Prostate gland (tissue), 2 donors: ENCODE measurements at regions not wholly inside any gene's neighbourhood (a gene's known extent, or its start where the extent isn't known, plus 50 kb on each side); places are given as distances from the start of the nearest gene placed in this dataset.
"Not testable (repeated sequence)": the region's sequence is repeated elsewhere in the genome, so short reads cannot be mapped to it uniquely, and the experiment has no call there.

Experiments
- DNase-seq: peaks from one replicate; pipeline ENCODE4 v3.0.0-alpha.2; 2019; ENCODE audit warnings: low spot score
- H3K27ac ChIP-seq, 2 donors: fragments of 200-600 bp; sonication (generic); 2 replicates each; pipeline ENCODE4 v1.5.1; 2017 to 2019
- H3K27me3 ChIP-seq: fragments of 200-600 bp; sonication (generic); replicated peaks from 2 replicates; pipeline ENCODE4 v1.5.1; 2019; ENCODE audit not compliant: insufficient read depth
- H3K36me3 ChIP-seq, 2 donors: fragments of 200-600 bp; sonication (generic); 1 replicate in 1 of 2; 2 replicates in 1 of 2; pipeline versions ENCODE4 v1.5.1 to v1.8.1; 2017 to 2019
- H3K4me1 ChIP-seq: fragments of 200-600 bp; sonication (generic); replicated peaks from 2 replicates; pipeline ENCODE4 v1.5.1; 2019
- H3K4me3 ChIP-seq, 2 donors: fragments of 200-600 bp; sonication (generic); 2 replicates each; pipeline ENCODE4 v1.5.1; 2017 to 2019
- H3K9me3 ChIP-seq: fragments of 200-600 bp; sonication (generic); 2 replicates; pipeline ENCODE4 v1.5.1; 2017
- POLR2A ChIP-seq: fragments of 450-650 bp; IDR thresholded peaks from one replicate; pipeline ENCODE4 v1.6.1; 2016; ENCODE audit warnings: antibody characterized with exemption, mild to moderate bottlenecking
- POLR2AphosphoS5 ChIP-seq: sonication (generic); formaldehyde crosslinking; IDR thresholded peaks from one replicate; pipeline ENCODE4 v1.6.1; 2017; ENCODE audit warnings: antibody characterized with exemption
- WGBS: methylation state at CpG from one replicate; pipeline ENCODE4 v1.1.5; 2018; 5-methylcytosine and 5-hydroxymethylcytosine counted together
- intact Hi-C: fragments of 100-400 bp; cut with DNase I; formaldehyde crosslinking; loops from one replicate; pipeline ENCODE4 v1.14.2; 2022
- TF ChIP-seq, protein P1 (sequence below), 4 experiments: fragments of 200-600 bp in 2 of 4; fragments of 450-650 bp in 2 of 4; sonication (generic) in 2 of 4; IDR thresholded peaks; 1 replicate in 3 of 4; 2 replicates in 1 of 4; pipeline ENCODE4 v1.5.1; 2016 to 2019; ENCODE audit warnings: antibody characterized with exemption in 4 of 4, mild to moderate bottlenecking in 2 of 4, moderate library complexity in 2 of 4

DNA sequence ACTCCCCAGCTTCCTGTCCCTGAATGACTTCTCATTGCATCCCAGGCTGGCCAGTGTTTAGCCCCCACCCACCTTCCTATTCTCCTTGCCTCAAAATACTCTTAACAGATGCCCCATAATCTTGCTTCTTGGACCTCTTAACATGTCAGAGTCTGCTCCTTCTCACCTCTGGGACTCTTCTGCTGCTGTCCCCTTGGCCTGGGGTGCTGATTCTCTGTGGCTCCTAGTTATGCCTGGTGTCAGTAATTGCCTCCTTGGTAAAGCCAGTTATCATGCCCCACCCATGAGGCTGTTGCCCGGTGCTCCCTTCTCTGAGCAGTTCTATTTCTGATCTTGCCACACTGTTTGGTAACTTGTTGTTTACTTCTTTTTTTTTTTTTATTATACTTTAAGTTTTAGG is 256.8 kb downstream of the STIM2 start:
- intact Hi-C loops = no loop called here
- TF ChIP-seq, protein P1, sequence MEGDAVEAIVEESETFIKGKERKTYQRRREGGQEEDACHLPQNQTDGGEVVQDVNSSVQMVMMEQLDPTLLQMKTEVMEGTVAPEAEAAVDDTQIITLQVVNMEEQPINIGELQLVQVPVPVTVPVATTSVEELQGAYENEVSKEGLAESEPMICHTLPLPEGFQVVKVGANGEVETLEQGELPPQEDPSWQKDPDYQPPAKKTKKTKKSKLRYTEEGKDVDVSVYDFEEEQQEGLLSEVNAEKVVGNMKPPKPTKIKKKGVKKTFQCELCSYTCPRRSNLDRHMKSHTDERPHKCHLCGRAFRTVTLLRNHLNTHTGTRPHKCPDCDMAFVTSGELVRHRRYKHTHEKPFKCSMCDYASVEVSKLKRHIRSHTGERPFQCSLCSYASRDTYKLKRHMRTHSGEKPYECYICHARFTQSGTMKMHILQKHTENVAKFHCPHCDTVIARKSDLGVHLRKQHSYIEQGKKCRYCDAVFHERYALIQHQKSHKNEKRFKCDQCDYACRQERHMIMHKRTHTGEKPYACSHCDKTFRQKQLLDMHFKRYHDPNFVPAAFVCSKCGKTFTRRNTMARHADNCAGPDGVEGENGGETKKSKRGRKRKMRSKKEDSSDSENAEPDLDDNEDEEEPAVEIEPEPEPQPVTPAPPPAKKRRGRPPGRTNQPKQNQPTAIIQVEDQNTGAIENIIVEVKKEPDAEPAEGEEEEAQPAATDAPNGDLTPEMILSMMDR (IDR thresholded peaks at IDR 0.05) = no peak
- TF ChIP-seq POLR2AphosphoS5 = no peak
- TF ChIP-seq POLR2A = no peak
- 92% methylated on average over 1 of the region's 1 CpG for WGBS

DNA sequence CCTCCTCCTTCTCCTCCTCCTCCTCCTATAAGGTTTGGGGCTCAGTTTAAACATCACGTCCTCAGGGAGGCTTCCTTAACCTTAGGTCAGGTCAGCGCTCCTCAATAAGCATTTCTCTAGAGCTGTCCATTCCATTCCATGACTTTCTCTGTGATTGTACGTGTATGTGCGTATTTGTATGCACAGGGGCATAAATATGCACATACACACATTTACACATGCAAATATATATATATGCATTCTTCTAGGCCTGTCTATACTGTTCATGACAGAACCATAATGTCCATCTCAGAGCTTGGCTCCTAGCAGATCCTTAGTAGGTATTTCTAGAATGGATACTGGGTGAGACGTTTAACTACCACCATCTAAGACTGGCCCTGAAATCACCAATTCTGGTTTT is 258.6 kb downstream of the STIM2 start:
- TF ChIP-seq, protein P1 (IDR thresholded peaks at IDR 0.05) = no peak
- TF ChIP-seq POLR2A (no peak), POLR2AphosphoS5 (no peak)
- WGBS = 85% methylated on average over 5 of the region's 5 CpGs
- Histone ChIP-seq H3K27ac (no peak overlapping the region), H3K4me1 (no peaks in the 10 kb centered on the region), H3K4me3 (no peak overlapping the region), H3K27me3 (no peaks in the 10 kb centered on the region), H3K9me3 (no peaks in the 10 kb centered on the region), H3K36me3 (no peaks in the 10 kb centered on the region)
- intact Hi-C loops = no loop called here
- no peak for DNase-seq

More for the DNA sequence above, 256.8 kb downstream of the STIM2 start:
- H3K27ac ChIP-seq = no peak overlapping the region
- H3K27me3 ChIP-seq = no peaks in the 10 kb centered on the region
- H3K4me3 ChIP-seq = no peak overlapping the region
- no peak for DNase-seq
- no peaks in the 10 kb centered on the region for H3K4me1 ChIP-seq
- H3K36me3 ChIP-seq = no peaks in the 10 kb centered on the region
- H3K9me3 ChIP-seq = no peaks in the 10 kb centered on the region

DNA sequence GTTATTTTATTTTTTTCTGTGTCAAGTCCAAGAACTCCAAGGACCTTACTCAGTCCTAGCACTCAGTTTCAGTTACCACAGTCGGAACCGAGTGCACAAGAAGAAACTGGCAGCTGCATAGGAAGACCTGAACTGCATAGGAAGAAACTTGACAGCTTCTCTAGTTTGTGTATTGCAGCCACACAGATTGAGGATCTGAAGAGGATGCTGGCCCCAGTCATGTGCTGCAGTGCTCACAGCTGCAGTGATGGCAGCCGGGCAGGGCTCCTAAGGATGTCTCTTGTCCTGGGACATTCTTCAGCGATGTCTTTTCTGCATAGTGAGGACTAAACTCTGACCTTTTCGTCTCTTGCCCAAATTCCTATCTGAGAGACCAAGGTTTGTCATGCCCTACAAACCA is 261.2 kb downstream of the STIM2 start:
- H3K9me3 ChIP-seq = no peaks in the 10 kb centered on the region
- H3K27me3 ChIP-seq = no peaks in the 10 kb centered on the region
- no peak for TF ChIP-seq POLR2A
- TF ChIP-seq, protein P1 (IDR thresholded peaks at IDR 0.05) = no peak
- no peak for TF ChIP-seq POLR2AphosphoS5
- intact Hi-C loops = no loop called here
- WGBS = 80% methylated on average over 5 of the region's 5 CpGs
- no peaks in the 10 kb centered on the region for H3K36me3 ChIP-seq
- no peak overlapping the region for H3K27ac ChIP-seq
- H3K4me1 ChIP-seq = no peaks in the 10 kb centered on the region
- no peak for DNase-seq
- H3K4me3 ChIP-seq = no peak overlapping the region

DNA sequence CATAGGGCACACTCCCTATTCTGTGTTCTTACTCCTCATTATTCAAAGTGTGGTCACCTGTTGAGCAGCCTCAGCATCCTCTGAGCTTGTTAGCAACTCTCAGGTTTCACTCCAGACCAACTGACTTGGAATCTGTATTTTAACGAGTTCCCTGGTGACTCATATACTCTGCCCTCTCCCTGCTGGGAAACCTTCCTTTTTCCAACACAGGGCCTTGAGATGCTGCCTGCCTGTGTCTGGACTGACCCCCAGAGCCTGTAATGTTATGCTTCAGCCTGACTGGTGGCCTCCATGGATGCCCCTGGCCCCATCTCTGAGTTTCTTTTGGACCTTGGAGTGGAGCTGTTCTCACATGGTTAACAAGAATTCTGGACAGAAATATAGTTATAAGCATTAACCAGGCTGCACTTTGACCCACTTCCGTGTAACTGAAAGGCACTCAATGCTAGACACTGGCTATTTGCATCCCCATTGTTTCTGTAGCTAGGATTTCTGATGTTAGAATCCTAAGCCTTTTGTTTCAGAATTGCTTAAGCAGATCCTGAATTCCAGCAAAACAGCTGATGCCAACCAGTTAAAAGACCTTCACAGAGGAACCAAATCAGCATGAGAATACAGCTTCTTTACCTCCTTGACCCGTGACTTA is 262.6 kb downstream of the STIM2 start:
- DNase-seq = no peak
- H3K4me1 ChIP-seq = no peaks in the 10 kb centered on the region
- intact Hi-C loops = no loop called here
- H3K36me3 ChIP-seq = no peaks in the 10 kb centered on the region
- H3K9me3 ChIP-seq = no peaks in the 10 kb centered on the region
- no peak overlapping the region for H3K4me3 ChIP-seq
- no peak for TF ChIP-seq POLR2AphosphoS5
- TF ChIP-seq, protein P1 (IDR thresholded peaks at IDR 0.05) = no peak
- TF ChIP-seq POLR2A = no peak
- no peaks in the 10 kb centered on the region for H3K27me3 ChIP-seq
- 45% methylated on average over 3 of the region's 3 CpGs for WGBS
- H3K27ac ChIP-seq = no peak overlapping the region

DNA sequence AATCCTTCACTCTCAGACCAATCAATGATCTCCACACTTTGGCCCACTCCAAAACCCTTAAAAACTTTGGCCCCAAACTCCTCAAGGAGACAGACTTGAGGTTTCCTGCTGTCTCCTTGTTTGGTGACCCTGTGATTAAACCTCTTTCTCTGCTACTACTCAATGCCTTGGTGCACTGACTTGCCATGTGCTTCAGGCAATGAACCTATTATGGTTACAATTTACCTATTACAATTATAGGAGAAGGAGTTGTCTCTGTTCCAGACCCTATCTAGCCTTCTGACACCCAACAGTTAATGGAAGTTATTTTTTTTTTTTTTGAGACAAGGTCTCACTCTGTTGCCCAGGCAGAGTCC is 263.1 kb downstream of the STIM2 start:
- no peak for TF ChIP-seq POLR2AphosphoS5
- no peak for TF ChIP-seq POLR2A
- TF ChIP-seq, protein P1 (IDR thresholded peaks at IDR 0.05) = no peak
- intact Hi-C loops = no loop called here
- no peaks in the 10 kb centered on the region for H3K4me1 ChIP-seq

DNA sequence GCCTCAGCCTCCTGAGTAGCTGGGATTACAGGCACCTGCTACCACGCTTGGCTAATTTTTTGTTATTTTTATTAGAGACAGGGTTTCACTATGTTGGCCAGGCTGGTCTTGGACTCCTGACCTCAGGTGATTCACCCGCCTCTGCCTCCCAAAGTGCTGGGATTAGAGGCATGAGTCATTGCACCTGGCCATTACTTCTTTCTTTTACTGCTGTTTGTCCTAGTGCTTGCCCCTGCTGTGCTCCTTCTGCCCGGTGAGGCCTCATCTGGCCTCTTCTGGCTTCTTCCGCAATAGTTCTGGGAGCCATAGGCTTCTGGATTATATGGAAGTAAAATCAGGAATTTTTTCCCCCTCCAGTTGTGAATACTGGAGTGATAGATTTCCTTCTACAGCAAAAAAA is 266.3 kb downstream of the STIM2 start:
- not testable (repeated sequence) for H3K4me3 ChIP-seq

More for the DNA sequence above, 263.1 kb downstream of the STIM2 start:
- no peaks in the 10 kb centered on the region for H3K27me3 ChIP-seq
- H3K9me3 ChIP-seq = no peaks in the 10 kb centered on the region
- no peak overlapping the region for H3K4me3 ChIP-seq
- no peaks in the 10 kb centered on the region for H3K36me3 ChIP-seq
- H3K27ac ChIP-seq = no peak overlapping the region
- DNase-seq = no peak

More for the DNA sequence above, 266.3 kb downstream of the STIM2 start:
- H3K9me3 ChIP-seq, H3K27ac ChIP-seq, intact Hi-C loops, H3K4me1 ChIP-seq, H3K36me3 ChIP-seq, DNase-seq, H3K27me3 ChIP-seq: not testable (repeated sequence)
- WGBS = 78% methylated on average over 4 of the region's 4 CpGs
